AG09319 (cell line): ENCODE measurements at regions not wholly inside any gene's neighbourhood (a gene's known extent, or its start where the extent isn't known, plus 50 kb on each side); places are given as distances from the start of the nearest gene placed in this dataset.

Source experiments
- DNase-seq: peaks from one replicate; pipeline ENCODE4 v3.0.0-alpha.2; 2010; ENCODE audit warnings: low read depth; ENCODE audit errors: extremely low read depth
- CTCF ChIP-seq: IDR thresholded peaks from 2 replicates; pipeline ENCODE4 v1.5.1; 2011; ENCODE audit warnings: low read depth, mild to moderate bottlenecking, inconsistent platforms, low read length, moderate library complexity

- DNase-seq: no peak
- no peak for TF ChIP-seq CTCF
These were observed 769.4 kb upstream of the USP15 start for GRCh38 chr12:61490526-61491498.

DNA sequence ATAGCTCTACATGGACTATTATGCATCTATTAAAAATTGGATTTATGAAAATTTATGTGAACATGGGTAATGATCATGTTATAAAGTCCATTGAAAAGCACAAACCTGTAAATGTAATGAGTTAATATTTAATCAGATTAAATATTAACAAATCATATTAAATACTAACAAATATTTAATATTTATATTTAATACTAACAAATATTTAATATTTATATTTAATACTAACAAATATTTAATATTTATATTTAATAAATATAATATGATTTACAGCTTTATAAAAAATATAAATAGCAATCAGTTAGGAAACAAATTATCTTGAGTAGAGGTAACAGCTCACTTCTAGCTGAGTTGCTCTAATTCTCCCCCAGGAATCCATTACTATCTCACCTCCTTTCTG lies 758.0 kb upstream of the USP15 start:
- no peak for TF ChIP-seq CTCF
- DNase-seq: no peak

GRCh38 chr12:61504396-61505080 lies 755.7 kb upstream of the USP15 start:
- DNase-seq: no peak
- TF ChIP-seq CTCF: no peak

- no peak for DNase-seq
- no peak for TF ChIP-seq CTCF
These were observed 746.7 kb upstream of the USP15 start for GRCh38 chr12:61513499-61513898.

DNA sequence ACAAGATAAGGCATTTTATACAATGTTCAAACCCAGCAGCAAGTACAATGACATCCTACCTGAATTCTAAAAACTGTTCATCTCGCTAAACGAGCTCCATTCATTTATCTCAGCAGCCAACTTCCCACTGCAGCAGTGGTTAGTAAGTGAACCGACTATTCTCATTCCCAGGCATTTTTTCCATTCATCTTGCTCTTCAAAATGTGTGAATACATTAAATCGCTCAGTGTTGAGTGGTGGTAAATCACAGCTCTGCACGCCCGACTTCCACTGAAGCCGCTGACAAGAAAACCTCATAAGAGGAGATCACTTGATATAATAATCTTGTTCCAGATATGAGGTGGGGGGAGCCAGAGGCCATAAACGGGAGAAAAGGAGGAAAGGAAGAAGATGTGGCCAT lies 746.2 kb upstream of the USP15 start:
- no peak for DNase-seq
- TF ChIP-seq CTCF: no peak

GRCh38 chr12:61521258-61521657 lies 738.9 kb upstream of the USP15 start:
- DNase-seq: no peak
- TF ChIP-seq CTCF: no peak
